ENCODE measurements at regions not wholly inside any gene's neighbourhood (a gene's known extent, or its start where the extent isn't known, plus 50 kb on each side); places are given as distances from the start of the nearest gene placed in this dataset.
A peak's percentile ranks its signal among the peaks of the same experiment; 100 is the strongest.

GRCh38 chr2:149745396-149746230 lies 158.0 kb upstream of the MMADHC start:
- DNase-seq (ENCODE audit: low read depth), result no peak

GRCh38 chr2:149744865-149745264 lies 157.3 kb upstream of the MMADHC start:
- DNase-seq (ENCODE audit: low read depth), result no peak

GRCh38 chr2:149743842-149744448 lies 156.4 kb upstream of the MMADHC start:
- peak; percentile 80 for DNase-seq (ENCODE audit: low read depth)

- DNase-seq (ENCODE audit: low read depth), result peak; percentile 85
Measured at GRCh38 chr2:149741646-149742045, 154.1 kb upstream of the MMADHC start.

GRCh38 chr2:149740490-149740889 lies 152.9 kb upstream of the MMADHC start:
- no peak for DNase-seq (ENCODE audit: low read depth)

- no peak for DNase-seq (ENCODE audit: low read depth)
Measured at GRCh38 chr2:149739883-149740265, 152.3 kb upstream of the MMADHC start.

GRCh38 chr2:149739171-149739882 lies 151.8 kb upstream of the MMADHC start:
- DNase-seq (ENCODE audit: low read depth), result peak; percentile 17

GRCh38 chr2:149738767-149739166 lies 151.2 kb upstream of the MMADHC start:
- DNase-seq (ENCODE audit: low read depth), result no peak

- DNase-seq (ENCODE audit: low read depth), result no peak
Measured at GRCh38 chr2:149737896-149738295, 150.3 kb upstream of the MMADHC start.

GRCh38 chr2:149735237-149735958 lies 147.8 kb upstream of the MMADHC start:
- no peak for DNase-seq (ENCODE audit: low read depth)

- peak; percentile 65 for DNase-seq (ENCODE audit: low read depth)
Measured at GRCh38 chr2:149733936-149734685, 146.5 kb upstream of the MMADHC start.

GRCh38 chr2:149732730-149733290 lies 145.2 kb upstream of the MMADHC start:
- no peak for DNase-seq (ENCODE audit: low read depth)

GRCh38 chr2:149732001-149732685 lies 144.6 kb upstream of the MMADHC start:
- peak; percentile 72 for DNase-seq (ENCODE audit: low read depth)

GRCh38 chr2:149731079-149731478 lies 143.5 kb upstream of the MMADHC start:
- no peak for DNase-seq (ENCODE audit: low read depth)

- DNase-seq (ENCODE audit: low read depth), result no peak
Measured at GRCh38 chr2:149729586-149729985, 142.0 kb upstream of the MMADHC start.

- no peak for DNase-seq (ENCODE audit: low read depth)
Measured at GRCh38 chr2:149727927-149728326, 140.4 kb upstream of the MMADHC start.

GRCh38 chr2:149725234-149725633 lies 137.7 kb upstream of the MMADHC start:
- no peak for DNase-seq (ENCODE audit: low read depth)

- no peak for DNase-seq (ENCODE audit: low read depth)
Measured at GRCh38 chr2:149724091-149724490, 136.5 kb upstream of the MMADHC start.

- DNase-seq (ENCODE audit: low read depth), result no peak
Measured at GRCh38 chr2:149720615-149721014, 133.0 kb upstream of the MMADHC start.

GRCh38 chr2:149719695-149720094 lies 132.1 kb upstream of the MMADHC start:
- DNase-seq (ENCODE audit: low read depth), result no peak

Measured in Daoy (cell line).